Loucy (cell line): ENCODE measurements at regions not wholly inside any gene's neighbourhood (a gene's known extent, or its start where the extent isn't known, plus 50 kb on each side); places are given as distances from the start of the nearest gene placed in this dataset.

Experiments
- EZH2phosphoT487 ChIP-seq: fragments of 200-600 bp; IDR thresholded peaks from 2 replicates; pipeline ENCODE4 v1.6.1; 2018; ENCODE audit warnings: antibody characterized with exemption, mild to moderate bottlenecking, moderate library complexity, borderline replicate concordance
- TF ChIP-seq, protein P1 (sequence below): fragments of 200-600 bp; sonication (generic); conservative IDR thresholded peaks from 2 replicates; pipeline ENCODE4 v1.5.1; 2014; ENCODE audit warnings: mild to moderate bottlenecking, antibody characterized with exemption, low read length

DNA sequence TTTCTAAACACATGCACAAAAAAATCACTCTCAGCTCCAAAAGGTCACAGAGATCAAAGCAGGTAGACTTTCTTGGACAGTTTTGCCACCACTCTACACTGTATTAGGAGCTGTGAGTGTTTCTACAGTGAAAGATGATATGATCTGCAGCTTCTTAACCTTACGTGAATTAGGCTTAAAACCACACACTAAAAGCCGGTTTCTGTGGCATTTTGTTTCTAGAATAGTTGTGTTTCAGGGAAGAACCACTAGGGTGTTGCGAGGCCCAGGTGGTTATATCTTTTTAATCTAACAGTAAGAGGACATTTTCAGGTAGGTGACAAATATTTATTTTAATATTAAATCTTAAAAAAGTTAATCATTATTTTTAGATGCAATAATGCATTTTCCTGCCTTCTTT, 216.4 kb downstream of the KLF5 start:
- TF ChIP-seq, protein P1, sequence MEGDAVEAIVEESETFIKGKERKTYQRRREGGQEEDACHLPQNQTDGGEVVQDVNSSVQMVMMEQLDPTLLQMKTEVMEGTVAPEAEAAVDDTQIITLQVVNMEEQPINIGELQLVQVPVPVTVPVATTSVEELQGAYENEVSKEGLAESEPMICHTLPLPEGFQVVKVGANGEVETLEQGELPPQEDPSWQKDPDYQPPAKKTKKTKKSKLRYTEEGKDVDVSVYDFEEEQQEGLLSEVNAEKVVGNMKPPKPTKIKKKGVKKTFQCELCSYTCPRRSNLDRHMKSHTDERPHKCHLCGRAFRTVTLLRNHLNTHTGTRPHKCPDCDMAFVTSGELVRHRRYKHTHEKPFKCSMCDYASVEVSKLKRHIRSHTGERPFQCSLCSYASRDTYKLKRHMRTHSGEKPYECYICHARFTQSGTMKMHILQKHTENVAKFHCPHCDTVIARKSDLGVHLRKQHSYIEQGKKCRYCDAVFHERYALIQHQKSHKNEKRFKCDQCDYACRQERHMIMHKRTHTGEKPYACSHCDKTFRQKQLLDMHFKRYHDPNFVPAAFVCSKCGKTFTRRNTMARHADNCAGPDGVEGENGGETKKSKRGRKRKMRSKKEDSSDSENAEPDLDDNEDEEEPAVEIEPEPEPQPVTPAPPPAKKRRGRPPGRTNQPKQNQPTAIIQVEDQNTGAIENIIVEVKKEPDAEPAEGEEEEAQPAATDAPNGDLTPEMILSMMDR = no peak; the same call in 1 of the 2 replicates
- no peak for TF ChIP-seq EZH2phosphoT487
